AG10803 (cell line): ENCODE measurements at regions not wholly inside any gene's neighbourhood (a gene's known extent, or its start where the extent isn't known, plus 50 kb on each side); places are given as distances from the start of the nearest gene placed in this dataset.

ENCODE experiments used
- DNase-seq: peaks from one replicate; pipeline ENCODE4 v3.0.0; 2010; ENCODE audit warnings: low read depth
- H3K4me3 ChIP-seq: 2 replicates; pipeline ENCODE4 v1.5.1; 2011; ENCODE audit warnings: mild to moderate bottlenecking, low read length, control low read depth
- CTCF ChIP-seq: conservative IDR thresholded peaks from 2 replicates; pipeline ENCODE4 v1.5.1; 2011; ENCODE audit warnings: mild to moderate bottlenecking, low read length, control low read depth, inconsistent platforms

DNA sequence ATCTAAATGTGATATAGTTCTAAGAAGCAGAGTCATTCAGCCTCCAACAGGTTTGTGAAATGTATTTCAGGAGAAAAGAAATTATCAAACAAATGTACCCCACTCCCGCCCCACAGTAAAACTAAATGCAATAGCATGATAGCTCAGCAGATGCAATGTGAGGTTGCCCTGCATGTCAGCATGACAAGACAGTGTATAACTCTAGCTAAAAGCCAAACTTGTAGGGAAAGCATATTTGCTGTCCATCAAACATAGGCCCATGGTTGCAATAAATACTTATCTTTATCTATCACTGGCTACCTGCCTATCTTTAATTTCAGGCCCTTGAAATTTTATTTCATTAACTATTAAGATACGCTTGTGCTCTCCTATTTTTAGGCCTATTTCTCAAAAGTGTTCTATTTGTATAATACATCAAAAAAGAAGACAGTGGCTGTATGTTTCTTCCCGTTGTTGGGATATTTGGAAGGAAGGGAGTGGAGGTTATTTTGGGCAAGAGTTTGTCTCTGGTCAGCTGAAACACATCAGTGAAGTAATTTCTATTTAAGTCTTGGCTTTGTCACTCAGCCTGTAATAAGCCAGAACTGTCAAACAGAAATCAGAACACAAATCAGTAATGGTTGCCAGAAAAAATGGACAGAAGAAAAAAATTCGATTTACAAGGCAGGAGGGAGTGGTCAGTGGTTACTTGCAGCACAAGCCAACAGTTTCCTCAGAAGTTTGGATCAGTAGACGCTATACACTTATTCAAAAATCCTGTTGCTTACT, 307.4 kb upstream of the ADGRL2 start:
- no peak overlapping the region for H3K4me3 ChIP-seq
- TF ChIP-seq CTCF: no peak
- no peak for DNase-seq

DNA sequence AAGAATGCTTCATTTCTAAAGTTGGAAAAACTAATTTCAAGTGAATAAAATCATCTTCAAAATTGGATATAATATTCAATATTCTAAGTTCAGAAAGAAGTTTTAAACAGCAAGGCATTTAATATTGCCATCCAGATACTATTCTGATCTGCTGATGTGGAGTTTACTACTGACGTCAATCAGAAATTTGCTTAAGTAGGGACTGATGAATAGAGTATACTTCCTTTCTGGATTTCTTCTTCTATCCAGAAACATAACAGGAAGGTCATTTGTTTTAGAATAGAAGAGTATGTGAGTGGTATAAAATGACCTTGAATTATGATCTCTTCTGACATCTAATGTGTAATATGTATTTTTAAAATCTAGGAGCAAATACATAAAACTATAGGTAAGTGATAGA, 308.1 kb upstream of the ADGRL2 start:
- TF ChIP-seq CTCF: no peak
- no peak for DNase-seq
- H3K4me3 ChIP-seq: no peak overlapping the region

DNA sequence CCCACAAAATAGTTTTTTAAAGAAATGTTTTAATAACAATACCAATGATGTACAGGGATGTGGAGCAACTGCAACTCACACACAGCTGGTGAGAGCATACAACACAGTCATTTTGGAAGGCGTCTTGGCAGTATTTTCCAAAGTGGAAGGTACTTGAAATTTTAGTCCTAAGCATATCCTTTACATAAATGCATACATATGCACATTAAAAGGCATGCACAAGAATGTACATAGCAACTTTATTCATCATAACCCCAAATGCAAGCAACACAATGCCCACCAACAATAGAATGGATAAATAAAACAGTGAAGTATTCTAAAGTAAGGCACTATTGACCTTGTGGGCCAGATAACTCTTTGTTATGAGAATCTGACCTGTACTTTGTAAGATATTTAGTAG, 310.1 kb upstream of the ADGRL2 start:
- no peak for DNase-seq
- no peak overlapping the region for H3K4me3 ChIP-seq
- no peak for TF ChIP-seq CTCF

GRCh38 chr1:81489372-81489934, 311.3 kb upstream of the ADGRL2 start:
- H3K4me3 ChIP-seq: no peak overlapping the region
- no peak for DNase-seq
- TF ChIP-seq CTCF: no peak

GRCh38 chr1:81484284-81484683, 316.4 kb upstream of the ADGRL2 start:
- no peak for TF ChIP-seq CTCF
- H3K4me3 ChIP-seq: no peak overlapping the region
- no peak for DNase-seq

DNA sequence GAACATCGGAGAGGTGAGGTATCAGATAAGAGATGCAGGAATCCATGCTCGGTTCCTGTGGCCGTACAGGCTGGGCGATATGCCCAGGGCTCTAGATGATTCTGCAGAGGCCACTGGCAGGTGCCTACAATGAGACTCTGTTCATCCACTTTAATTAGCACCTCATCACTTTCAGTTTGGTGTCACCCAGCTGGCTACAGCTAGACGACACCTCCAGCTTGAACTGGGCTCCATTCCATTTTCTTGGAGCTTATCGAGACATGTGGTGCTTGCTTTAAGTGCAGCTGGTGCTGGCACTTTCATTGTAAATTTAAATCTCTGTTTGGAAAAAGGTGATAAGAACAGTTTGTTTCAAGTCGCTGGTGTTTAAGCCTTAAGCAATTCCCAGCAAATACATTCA, 322.5 kb upstream of the ADGRL2 start:
- no peak for DNase-seq
- no peak for TF ChIP-seq CTCF
- no peak overlapping the region for H3K4me3 ChIP-seq

DNA sequence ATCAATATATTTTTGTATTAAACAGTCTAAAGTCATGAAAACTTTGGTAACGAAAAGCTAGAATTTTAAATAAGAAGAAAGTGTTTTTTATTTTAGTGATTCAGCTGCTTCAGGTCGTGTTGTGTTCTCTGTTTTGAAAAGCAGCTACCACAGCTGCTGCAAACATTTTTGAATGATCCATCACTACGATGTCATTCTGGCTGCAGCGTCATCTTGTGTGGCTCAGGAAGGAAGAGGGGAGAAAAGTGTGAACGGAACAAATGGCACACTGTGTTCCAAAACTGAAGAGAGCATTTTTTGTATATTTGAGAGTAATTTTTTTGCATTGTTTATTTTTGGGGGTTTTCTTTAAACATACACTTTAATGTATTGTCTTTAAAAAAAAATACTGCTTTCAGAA, 323.0 kb upstream of the ADGRL2 start:
- TF ChIP-seq CTCF: no peak
- H3K4me3 ChIP-seq: no peak overlapping the region
- no peak for DNase-seq
